Kidney (tissue), 13 donors: ENCODE measurements at regions not wholly inside any gene's neighbourhood (a gene's known extent, or its start where the extent isn't known, plus 50 kb on each side); places are given as distances from the start of the nearest gene placed in this dataset.

Source experiments
- DNase-seq, 5 donors: peaks; one replicate each; pipeline ENCODE4 v3.0.0-alpha.2; 2013 to 2020
- FAIRE-seq: peaks from 2 replicates; lab custom pipeline; 2012; peaks lifted over from hg19 to GRCh38; lab: Jason Lieb, UNC
- H3K27ac ChIP-seq, 2 donors: one replicate each; pipeline ENCODE4 v1.7.0; 2013; ENCODE audit warnings: low read depth in 2 of 2, low read length in 2 of 2, inconsistent platforms in 1 of 2
- H3K27me3 ChIP-seq: one replicate; pipeline ENCODE4 v1.7.1; 2013; ENCODE audit warnings: low read length, inconsistent platforms; ENCODE audit not compliant: control insufficient read depth, insufficient read depth
- H3K36me3 ChIP-seq, 3 donors: one replicate each; pipeline versions ENCODE4 v1.7.0 to v1.7.1; 2013; ENCODE audit warnings: low read length in 3 of 3, control low read depth in 1 of 3, inconsistent platforms in 1 of 3; ENCODE audit not compliant: insufficient read depth in 3 of 3, control insufficient read depth in 2 of 3
- H3K4me1 ChIP-seq, 3 donors: one replicate each; pipeline versions ENCODE4 v1.7.0 to v1.7.1; 2013; ENCODE audit warnings: low read length in 3 of 3, inconsistent platforms in 1 of 3, low read depth in 1 of 3; ENCODE audit not compliant: control insufficient read depth in 2 of 3, insufficient read depth in 2 of 3
- H3K4me3 ChIP-seq, 3 donors: one replicate each; pipeline versions ENCODE4 v1.7.0 to v1.8.1; 2013; ENCODE audit warnings: low read length in 3 of 3, control low read depth in 1 of 3, inconsistent platforms in 1 of 3
- H3K9ac ChIP-seq, 3 donors: one replicate each; pipeline versions ENCODE4 v1.7.0 to v1.7.1; 2013; ENCODE audit warnings: low read length in 3 of 3, control low read depth in 1 of 3, inconsistent platforms in 1 of 3
- H3K9me3 ChIP-seq, 3 donors: one replicate each; pipeline versions ENCODE4 v1.7.0 to v1.7.1; 2013; ENCODE audit warnings: low read length in 3 of 3, control low read depth in 1 of 3, inconsistent platforms in 1 of 3; ENCODE audit not compliant: control insufficient read depth in 2 of 3, insufficient read depth in 1 of 3
- CTCF ChIP-seq: IDR thresholded peaks from 3 replicates; pipeline ENCODE4 v1.5.1; 2012; ENCODE audit warnings: mild to moderate bottlenecking, moderate library complexity, borderline replicate concordance; ENCODE audit not compliant: insufficient read depth; ENCODE audit errors: extremely low read depth
- intact Hi-C: fragments of 100-400 bp; cut with DNase I; formaldehyde crosslinking; loops from one replicate; pipeline ENCODE4 v1.11.1; 2022
- donor health status: control.
- donor health status: control.
- donor health status: control.
- donor health status: control.
- donor health status: control.
- donor health status: DM: yes; HTN: yes; CAD: no.
- donor health status: Normal renal cell carcinoma (clear cell type).

GRCh38 chr18:27546991-27547390 is 361.9 kb upstream of the CHST9 start:
- no peak overlapping the region for H3K27ac ChIP-seq
- H3K9ac ChIP-seq = no peak overlapping the region
- no peak overlapping the region for H3K4me3 ChIP-seq
- intact Hi-C loops = no loop called here
- DNase-seq (no peak), FAIRE-seq (no peak)
- H3K4me1 ChIP-seq = no peaks in the 10 kb centered on the region
- no peaks in the 10 kb centered on the region for H3K9me3 ChIP-seq
- no peaks in the 10 kb centered on the region for H3K27me3 ChIP-seq
- H3K36me3 ChIP-seq = no peaks in the 10 kb centered on the region
- TF ChIP-seq CTCF = no peak

DNA sequence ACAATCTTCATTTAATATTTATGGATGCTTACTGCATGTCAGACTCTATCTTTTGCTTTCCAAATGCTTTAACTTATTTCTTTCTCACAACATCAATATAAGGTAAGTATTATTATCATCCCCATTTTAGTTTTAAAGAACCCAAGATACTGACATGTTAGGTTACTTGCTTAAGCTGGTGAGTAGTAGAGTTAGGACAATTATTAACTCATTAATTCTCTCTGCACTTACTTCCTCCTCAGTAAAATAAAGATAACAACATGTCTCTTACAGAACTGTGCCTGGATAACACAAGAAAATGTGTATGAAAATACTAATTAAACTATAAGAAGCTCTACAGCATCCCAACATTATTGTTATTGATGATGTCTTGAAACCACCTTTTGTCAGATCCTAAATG is 359.1 kb upstream of the CHST9 start:
- FAIRE-seq (peak; percentile 19), DNase-seq (no peak)
- Histone ChIP-seq H3K9me3 (no peaks in the 10 kb centered on the region), H3K36me3 (no peaks in the 10 kb centered on the region), H3K4me1 (peaks cover 0 to 13% (median 2%) of the 10 kb centered on the region in 3 donors), H3K4me3 (no peak overlapping the region), H3K9ac (no peak overlapping the region), H3K27me3 (no peaks in the 10 kb centered on the region), H3K27ac (no peak overlapping the region)
- TF ChIP-seq CTCF = no peak
- intact Hi-C loops = no loop called here

- DNase-seq (peak in 1 of 5 donors; percentile 6), FAIRE-seq (no peak)
- no peak overlapping the region for H3K4me3 ChIP-seq
- H3K27me3 ChIP-seq = no peaks in the 10 kb centered on the region
- no peaks in the 10 kb centered on the region for H3K9me3 ChIP-seq
- intact Hi-C loops = no loop called here
- no peak overlapping the region for H3K9ac ChIP-seq
- no peak for TF ChIP-seq CTCF
- peaks cover 0 to 13% (median 2%) of the 10 kb centered on the region in 3 donors for H3K4me1 ChIP-seq
- no peak overlapping the region for H3K27ac ChIP-seq
- no peaks in the 10 kb centered on the region for H3K36me3 ChIP-seq
Measured at GRCh38 chr18:27541293-27541692, 356.2 kb upstream of the CHST9 start.

- no peak overlapping the region for H3K4me3 ChIP-seq
- H3K4me1 ChIP-seq = peaks cover 0 to 13% (median 2%) of the 10 kb centered on the region in 3 donors
- H3K9me3 ChIP-seq = no peaks in the 10 kb centered on the region
- H3K27me3 ChIP-seq = no peaks in the 10 kb centered on the region
- H3K9ac ChIP-seq = no peak overlapping the region
- intact Hi-C loops = no loop called here
- FAIRE-seq (no peak), DNase-seq (peak in 4 of 5 donors; percentile 45 to 73 (median 62))
- no peak for TF ChIP-seq CTCF
- peak overlapping the region; percentile 20 to 46 for H3K27ac ChIP-seq
- H3K36me3 ChIP-seq = no peaks in the 10 kb centered on the region
Measured at GRCh38 chr18:27540111-27540510, 355.0 kb upstream of the CHST9 start.
